ENCODE measurements at regions not wholly inside any gene's neighbourhood (a gene's known extent, or its start where the extent isn't known, plus 50 kb on each side); places are given as distances from the start of the nearest gene placed in this dataset.

GRCh38 chr3:111438283-111438682 is 103.7 kb upstream of the CD96 start:
- Mint-ChIP-seq H3K27me3 (no peaks in the 10 kb centered on the region), H3K4me1 (no peaks in the 10 kb centered on the region), H3K27ac (no peak overlapping the region)

GRCh38 chr3:111454551-111454950 is 87.4 kb upstream of the CD96 start:
- Mint-ChIP-seq H3K36me3 (no peaks in the 10 kb centered on the region), H3K27me3 (no peaks in the 10 kb centered on the region), H3K27ac (no peak overlapping the region), H3K4me1 (peaks cover 7% of the 10 kb centered on the region), H3K9me3 (peaks cover 7% of the 10 kb centered on the region), H3K4me3 (no peak overlapping the region)
- DNase-seq, result no peak

More at GRCh38 chr3:111438283-111438682, 103.7 kb upstream of the CD96 start:
- DNase-seq, result no peak
- no peaks in the 10 kb centered on the region for H3K36me3 Mint-ChIP-seq
- H3K4me3 Mint-ChIP-seq, result no peak overlapping the region
- H3K9me3 Mint-ChIP-seq, result peaks cover 5% of the 10 kb centered on the region

- Mint-ChIP-seq H3K4me3 (no peak overlapping the region), H3K27me3 (no peaks in the 10 kb centered on the region), H3K27ac (no peak overlapping the region), H3K9me3 (peaks cover 3% of the 10 kb centered on the region), H3K36me3 (no peaks in the 10 kb centered on the region), H3K4me1 (peaks cover 5% of the 10 kb centered on the region)
- DNase-seq, result no peak
Measured at GRCh38 chr3:111465081-111465670, 76.8 kb upstream of the CD96 start.

- Mint-ChIP-seq H3K4me3 (no peak overlapping the region), H3K36me3 (peaks cover 3% of the 10 kb centered on the region), H3K9me3 (peaks cover 14% of the 10 kb centered on the region), H3K27me3 (no peaks in the 10 kb centered on the region), H3K27ac (no peak overlapping the region), H3K4me1 (peaks cover 2% of the 10 kb centered on the region)
- DNase-seq, result no peak
Measured at GRCh38 chr3:111470032-111470431, 72.0 kb upstream of the CD96 start.

GRCh38 chr3:111471831-111472230 is 70.2 kb upstream of the CD96 start:
- Mint-ChIP-seq H3K27me3 (no peaks in the 10 kb centered on the region), H3K4me3 (no peak overlapping the region), H3K27ac (no peak overlapping the region), H3K9me3 (peaks cover 14% of the 10 kb centered on the region), H3K4me1 (no peaks in the 10 kb centered on the region), H3K36me3 (peaks cover 3% of the 10 kb centered on the region)
- no peak for DNase-seq

- H3K4me1 Mint-ChIP-seq, result no peaks in the 10 kb centered on the region
- peaks cover 3% of the 10 kb centered on the region for H3K36me3 Mint-ChIP-seq
- H3K9me3 Mint-ChIP-seq, result peaks cover 14% of the 10 kb centered on the region
- no peaks in the 10 kb centered on the region for H3K27me3 Mint-ChIP-seq
- DNase-seq, result no peak
- H3K27ac Mint-ChIP-seq, result no peak overlapping the region
- H3K4me3 Mint-ChIP-seq, result no peak overlapping the region
Measured at GRCh38 chr3:111472556-111472955, 69.4 kb upstream of the CD96 start.

GRCh38 chr3:111473550-111473949 is 68.4 kb upstream of the CD96 start:
- peaks cover 14% of the 10 kb centered on the region for H3K9me3 Mint-ChIP-seq
- H3K4me3 Mint-ChIP-seq, result no peak overlapping the region
- H3K27me3 Mint-ChIP-seq, result no peaks in the 10 kb centered on the region
- no peaks in the 10 kb centered on the region for H3K4me1 Mint-ChIP-seq
- DNase-seq, result no peak
- no peak overlapping the region for H3K27ac Mint-ChIP-seq
- H3K36me3 Mint-ChIP-seq, result peaks cover 3% of the 10 kb centered on the region

GRCh38 chr3:111476701-111477100 is 65.3 kb upstream of the CD96 start:
- Mint-ChIP-seq H3K36me3 (peaks cover 3% of the 10 kb centered on the region), H3K4me1 (no peaks in the 10 kb centered on the region)

GRCh38 chr3:111480091-111480490 is 61.9 kb upstream of the CD96 start:
- H3K36me3 Mint-ChIP-seq, result no peaks in the 10 kb centered on the region
- H3K9me3 Mint-ChIP-seq, result peaks cover 4% of the 10 kb centered on the region
- no peaks in the 10 kb centered on the region for H3K4me1 Mint-ChIP-seq

More at GRCh38 chr3:111476701-111477100, 65.3 kb upstream of the CD96 start:
- H3K27ac Mint-ChIP-seq, result no peak overlapping the region
- no peaks in the 10 kb centered on the region for H3K27me3 Mint-ChIP-seq
- DNase-seq, result no peak
- H3K9me3 Mint-ChIP-seq, result peaks cover 7% of the 10 kb centered on the region
- H3K4me3 Mint-ChIP-seq, result no peak overlapping the region

GRCh38 chr3:111481551-111481950 is 60.4 kb upstream of the CD96 start:
- Mint-ChIP-seq H3K36me3 (no peaks in the 10 kb centered on the region), H3K9me3 (peaks cover 4% of the 10 kb centered on the region), H3K4me1 (peaks cover 4% of the 10 kb centered on the region), H3K27me3 (no peaks in the 10 kb centered on the region), H3K27ac (no peak overlapping the region), H3K4me3 (no peak overlapping the region)
- no peak for DNase-seq

More at GRCh38 chr3:111480091-111480490, 61.9 kb upstream of the CD96 start:
- H3K27me3 Mint-ChIP-seq, result no peaks in the 10 kb centered on the region
- no peak overlapping the region for H3K4me3 Mint-ChIP-seq
- H3K27ac Mint-ChIP-seq, result no peak overlapping the region
- no peak for DNase-seq

- Mint-ChIP-seq H3K9me3 (peaks cover 6% of the 10 kb centered on the region), H3K4me1 (peaks cover 4% of the 10 kb centered on the region), H3K4me3 (no peak overlapping the region), H3K27ac (no peak overlapping the region), H3K36me3 (no peaks in the 10 kb centered on the region), H3K27me3 (no peaks in the 10 kb centered on the region)
- no peak for DNase-seq
Measured at GRCh38 chr3:111482574-111482973, 59.4 kb upstream of the CD96 start.

- peaks cover 4% of the 10 kb centered on the region for H3K4me1 Mint-ChIP-seq
Measured at GRCh38 chr3:111485086-111485485, 56.9 kb upstream of the CD96 start.

More at GRCh38 chr3:111485086-111485485, 56.9 kb upstream of the CD96 start:
- H3K27ac Mint-ChIP-seq, result no peak overlapping the region
- H3K4me3 Mint-ChIP-seq, result no peak overlapping the region
- H3K36me3 Mint-ChIP-seq, result no peaks in the 10 kb centered on the region
- H3K9me3 Mint-ChIP-seq, result peaks cover 6% of the 10 kb centered on the region
- no peak for DNase-seq
- no peaks in the 10 kb centered on the region for H3K27me3 Mint-ChIP-seq

Measured in activated naive CD8-positive, alpha-beta T cell treated with anti-CD3 and anti-CD28 coated beads for 36 hours (primary cell).